HG02678 (cell line): ENCODE measurements at regions not wholly inside any gene's neighbourhood (a gene's known extent, or its start where the extent isn't known, plus 50 kb on each side); places are given as distances from the start of the nearest gene placed in this dataset.

Experiments
- ATAC-seq: cut with Tn5 transposase; IDR thresholded peaks from one replicate; pipeline ENCODE4 v1.9.1; 2021; ENCODE audit warnings: mild to moderate bottlenecking, moderate library complexity; ENCODE audit not compliant: unreplicated experiment

GRCh38 chr14:39948235-39948634, 516.0 kb upstream of the FBXO33 start:
- no peak for ATAC-seq

GRCh38 chr14:39946807-39947206, 514.6 kb upstream of the FBXO33 start:
- ATAC-seq = no peak

- no peak for ATAC-seq
Observed at GRCh38 chr14:39939023-39939422, 506.8 kb upstream of the FBXO33 start.

- peak; percentile 95 for ATAC-seq
Observed at GRCh38 chr14:39912192-39913100, 480.2 kb upstream of the FBXO33 start.

- ATAC-seq = no peak
Observed at GRCh38 chr14:39897657-39898056, 465.4 kb upstream of the FBXO33 start.

- ATAC-seq = no peak
Observed at GRCh38 chr14:39890026-39890425, 457.8 kb upstream of the FBXO33 start.

- ATAC-seq = no peak
Observed at GRCh38 chr14:39884091-39884490, 451.9 kb upstream of the FBXO33 start.

- ATAC-seq = no peak
Observed at GRCh38 chr14:39880965-39881364, 448.7 kb upstream of the FBXO33 start.

- no peak for ATAC-seq
Observed at GRCh38 chr14:39880106-39880695, 448.0 kb upstream of the FBXO33 start.

GRCh38 chr14:39877577-39878190, 445.5 kb upstream of the FBXO33 start:
- no peak for ATAC-seq

GRCh38 chr14:39876916-39877315, 444.7 kb upstream of the FBXO33 start:
- ATAC-seq = peak; percentile 47

- peak; percentile 58 for ATAC-seq
Observed at GRCh38 chr14:39875028-39875427, 442.8 kb upstream of the FBXO33 start.

- ATAC-seq = no peak
Observed at GRCh38 chr14:39873791-39874190, 441.6 kb upstream of the FBXO33 start.

GRCh38 chr14:39868949-39869348, 436.7 kb upstream of the FBXO33 start:
- ATAC-seq = no peak

GRCh38 chr14:39868251-39868650, 436.0 kb upstream of the FBXO33 start:
- no peak for ATAC-seq

GRCh38 chr14:39863441-39863840, 431.2 kb upstream of the FBXO33 start:
- no peak for ATAC-seq

GRCh38 chr14:39861696-39862095, 429.5 kb upstream of the FBXO33 start:
- no peak for ATAC-seq

- ATAC-seq = no peak
Observed at GRCh38 chr14:39861229-39861600, 429.0 kb upstream of the FBXO33 start.

GRCh38 chr14:39860596-39861228, 428.5 kb upstream of the FBXO33 start:
- ATAC-seq = no peak

GRCh38 chr14:39859314-39859713, 427.1 kb upstream of the FBXO33 start:
- no peak for ATAC-seq

- ATAC-seq = no peak
Observed at GRCh38 chr14:39857376-39858055, 425.3 kb upstream of the FBXO33 start.
